Heart right ventricle (tissue), 16 donors: ENCODE measurements at regions not wholly inside any gene's neighbourhood (a gene's known extent, or its start where the extent isn't known, plus 50 kb on each side); places are given as distances from the start of the nearest gene placed in this dataset.

Source experiments
- ATAC-seq, 8 donors: fragments of 200-7000 bp; cut with Tn5 transposase; one replicate each; pipeline ENCODE4 v1.9.1; 2020; ENCODE audit warnings: mild to moderate bottlenecking in 8 of 8, moderate library complexity in 8 of 8, moderate number of reproducible peaks in 1 of 8
- DNase-seq, 2 donors: peaks; one replicate each; pipeline ENCODE4 v3.0.0-alpha.2; 2020
- H3K27ac ChIP-seq, 10 donors: fragments of 200-600 bp; sonication (generic) in 2 of 10; one replicate each; pipeline versions ENCODE4 v1.5.0 to v1.8.0; 2020 to 2022; ENCODE audit warnings: mild to moderate bottlenecking in 3 of 10
- H3K27me3 ChIP-seq, 7 donors: fragments of 200-600 bp; one replicate each; pipeline ENCODE4 v1.8.0; 2021 to 2022; ENCODE audit warnings: mild to moderate bottlenecking in 2 of 7
- H3K36me3 ChIP-seq, 9 donors: fragments of 200-600 bp; sonication (generic) in 1 of 9; one replicate each; pipeline versions ENCODE4 v1.5.0 to v1.8.0; 2020 to 2022; ENCODE audit warnings: mild to moderate bottlenecking in 2 of 9
- H3K4me1 ChIP-seq, 9 donors: fragments of 200-600 bp; sonication (generic) in 1 of 9; one replicate each; pipeline versions ENCODE4 v1.5.0 to v1.8.0; 2020 to 2022; ENCODE audit warnings: mild to moderate bottlenecking in 4 of 9
- H3K4me3 ChIP-seq, 10 donors: fragments of 200-600 bp; sonication (generic) in 2 of 10; one replicate each; pipeline versions ENCODE4 v1.5.0 to v1.8.0; 2020 to 2022; ENCODE audit warnings: mild to moderate bottlenecking in 7 of 10, moderate library complexity in 2 of 10
- H3K9me3 ChIP-seq, 11 donors: fragments of 200-600 bp in 10 of 11; sonication (generic) in 2 of 11; one replicate each; pipeline versions ENCODE4 v1.5.0 to v1.8.0; 2013 to 2022; ENCODE audit warnings: mild to moderate bottlenecking in 2 of 11, control low read depth in 1 of 11, moderate library complexity in 1 of 11
- WGBS, 2 donors: extraction: QIAGEN DNeasy Blood & Tissue Kit; methylation state at CpG; one replicate each; pipeline ENCODE4 v1.1.7; 2013; ENCODE audit warnings: inconsistent platforms in 1 of 2; 5-methylcytosine and 5-hydroxymethylcytosine counted together
- intact Hi-C, 10 donors: fragments of 100-400 bp; cut with DNase I; formaldehyde crosslinking; loops; one replicate each; pipeline versions ENCODE4 v1.11.1 to v1.14.2; 2022
- TF ChIP-seq, protein P1 (sequence below), 9 donors: fragments of 200-600 bp; sonication (generic) in 2 of 9; IDR thresholded peaks; one replicate each; pipeline versions ENCODE4 v1.5.0 to v1.8.0; 2021 to 2022; ENCODE audit warnings: antibody characterized with exemption in 9 of 9, mild to moderate bottlenecking in 5 of 9, moderate library complexity in 1 of 9
- donor health status: Arrhythmogenic right ventricular cardiomyopathy.
- donor health status: ischemic (EF 13 %, LVEDD 7.1; RV severe dilation, severe dysfunction).
- donor health status: healthy with polysubstance abuse.
- donor health status: DM: no; HTN: yes; CAD: no.
- donor health status: DM: no; HTN: no; CAD: no.
- donor health status: ischemic (EF 25% LVEDD 6.9; RV normal size, moderate dysfunction).
- donor health status: ischemic (EF 25% LVEDD 5.7; RV mildly dilated, moderate dysfunction).
- donor health status: healthy.
- donor health status: DM: yes; HTN: yes; CAD: no.
- donor health status: Ischemic cardiomyopathy.
- donor health status: ischemic (EF 35%, LVEDD 5.7; RV mildly dilated, moderate dysfunction).
- donor health status: nonischemic (EF 11% LVEDD 7.7; RV severe dilation, severe dysfunction).
- donor health status: DM: yes; HTN: yes; CAD: no.
- donor health status: PGD.
- donor health status: ischemic (EF 29% LVEDD 5.4; RV normal size, mild dysfunction).
- donor health status: nonischemic (EF 23%, LVEDD 6.1; RV moderate dilation, normal function).

DNA sequence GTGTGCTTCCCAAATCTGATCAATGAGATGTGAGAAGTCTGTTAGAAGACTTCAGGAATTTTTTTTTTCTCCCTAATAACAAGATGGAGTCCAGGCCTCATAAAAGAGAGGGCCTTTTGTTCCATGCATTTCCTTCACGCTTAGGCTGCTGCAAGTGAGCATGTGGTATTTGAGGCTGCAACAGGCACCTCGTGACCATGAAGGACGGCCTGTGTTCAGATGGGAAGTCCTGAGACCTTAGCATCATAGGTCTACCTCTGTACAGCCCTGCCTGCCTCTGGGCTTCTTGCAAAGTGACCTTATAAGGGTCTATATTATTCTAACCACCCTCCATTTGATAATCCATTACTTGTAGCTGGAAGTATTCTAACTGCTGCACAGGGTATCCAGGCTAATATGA lies 86.6 kb downstream of the BOD1 start:
- H3K36me3 ChIP-seq = no peaks in the 10 kb centered on the region
- TF ChIP-seq, protein P1, sequence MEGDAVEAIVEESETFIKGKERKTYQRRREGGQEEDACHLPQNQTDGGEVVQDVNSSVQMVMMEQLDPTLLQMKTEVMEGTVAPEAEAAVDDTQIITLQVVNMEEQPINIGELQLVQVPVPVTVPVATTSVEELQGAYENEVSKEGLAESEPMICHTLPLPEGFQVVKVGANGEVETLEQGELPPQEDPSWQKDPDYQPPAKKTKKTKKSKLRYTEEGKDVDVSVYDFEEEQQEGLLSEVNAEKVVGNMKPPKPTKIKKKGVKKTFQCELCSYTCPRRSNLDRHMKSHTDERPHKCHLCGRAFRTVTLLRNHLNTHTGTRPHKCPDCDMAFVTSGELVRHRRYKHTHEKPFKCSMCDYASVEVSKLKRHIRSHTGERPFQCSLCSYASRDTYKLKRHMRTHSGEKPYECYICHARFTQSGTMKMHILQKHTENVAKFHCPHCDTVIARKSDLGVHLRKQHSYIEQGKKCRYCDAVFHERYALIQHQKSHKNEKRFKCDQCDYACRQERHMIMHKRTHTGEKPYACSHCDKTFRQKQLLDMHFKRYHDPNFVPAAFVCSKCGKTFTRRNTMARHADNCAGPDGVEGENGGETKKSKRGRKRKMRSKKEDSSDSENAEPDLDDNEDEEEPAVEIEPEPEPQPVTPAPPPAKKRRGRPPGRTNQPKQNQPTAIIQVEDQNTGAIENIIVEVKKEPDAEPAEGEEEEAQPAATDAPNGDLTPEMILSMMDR (IDR thresholded peaks at IDR 0.05) = no peak
- no peaks in the 10 kb centered on the region for H3K27me3 ChIP-seq
- H3K27ac ChIP-seq = no peak overlapping the region
- DNase-seq (no peak), ATAC-seq (no peak)
- no peaks in the 10 kb centered on the region for H3K4me1 ChIP-seq
- 82 to 89% methylated on average over 3 of the region's 3 CpGs for WGBS, 2 donors
- intact Hi-C loops = no loop called here
- H3K4me3 ChIP-seq = no peak overlapping the region
- H3K9me3 ChIP-seq = no peaks in the 10 kb centered on the region

DNA sequence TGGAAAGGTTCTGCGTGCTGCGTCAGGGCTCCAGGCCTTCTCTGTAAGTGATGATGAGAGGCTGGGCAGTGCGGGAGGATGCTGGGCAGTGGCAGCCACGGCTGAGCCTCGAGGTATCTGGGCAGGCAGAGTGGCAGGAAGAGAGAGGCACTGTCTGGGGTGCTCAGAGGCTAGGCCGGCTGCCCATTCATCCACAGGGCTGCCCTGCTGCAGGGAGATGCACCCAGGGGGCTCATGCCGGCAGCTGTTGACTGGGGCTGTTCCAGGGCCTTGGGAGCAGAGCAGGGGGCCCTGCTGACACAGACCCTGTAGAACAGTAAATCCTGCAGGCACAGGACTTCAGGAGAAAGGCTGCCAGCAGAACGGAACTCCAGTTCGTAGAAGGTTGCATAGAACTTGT lies 88.8 kb downstream of the BOD1 start:
- Histone ChIP-seq H3K36me3 (no peaks in the 10 kb centered on the region), H3K9me3 (no peaks in the 10 kb centered on the region), H3K27ac (no peak overlapping the region), H3K4me3 (no peak overlapping the region), H3K27me3 (no peaks in the 10 kb centered on the region), H3K4me1 (peaks cover 0 to 12% (median 0%) of the 10 kb centered on the region in 9 donors)
- intact Hi-C loops = no loop called here
- DNase-seq (no peak), ATAC-seq (no peak)
- TF ChIP-seq, protein P1 (IDR thresholded peaks at IDR 0.05) = no peak
- 85 to 86% methylated on average over 9 of the region's 9 CpGs for WGBS, 2 donors

DNA sequence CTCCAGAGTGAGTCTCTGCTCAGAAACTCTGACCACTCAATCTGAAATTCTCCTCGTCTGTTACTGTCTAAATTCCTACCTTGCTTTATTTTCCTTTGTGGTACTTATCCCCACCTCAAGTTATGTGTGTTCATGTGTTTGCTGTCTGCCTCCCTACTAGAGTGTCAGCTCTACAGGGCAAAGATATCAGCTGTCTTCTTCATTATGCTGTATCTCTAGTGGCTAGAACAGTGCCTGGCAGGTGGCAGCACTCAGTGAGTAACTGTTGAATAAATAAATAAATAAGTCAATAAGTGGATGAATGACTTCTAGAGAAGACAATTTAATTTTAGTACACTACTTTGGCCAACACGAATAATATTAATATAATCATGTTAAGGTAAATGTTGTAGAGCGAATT lies 92.3 kb downstream of the BOD1 start:
- H3K36me3 ChIP-seq = no peaks in the 10 kb centered on the region
- intact Hi-C loops = no loop called here
- peaks cover 0 to 12% (median 0%) of the 10 kb centered on the region in 9 donors for H3K4me1 ChIP-seq
- H3K27me3 ChIP-seq = no peaks in the 10 kb centered on the region
- no peak overlapping the region for H3K4me3 ChIP-seq
- TF ChIP-seq, protein P1 (IDR thresholded peaks at IDR 0.05) = no peak
- ATAC-seq = no peak
- WGBS, 2 donors = 67 to 74% methylated on average over 3 of the region's 3 CpGs
- H3K9me3 ChIP-seq = peaks cover 0 to 23% (median 5%) of the 10 kb centered on the region in 11 donors
- no peak for DNase-seq
- H3K27ac ChIP-seq = no peak overlapping the region

DNA sequence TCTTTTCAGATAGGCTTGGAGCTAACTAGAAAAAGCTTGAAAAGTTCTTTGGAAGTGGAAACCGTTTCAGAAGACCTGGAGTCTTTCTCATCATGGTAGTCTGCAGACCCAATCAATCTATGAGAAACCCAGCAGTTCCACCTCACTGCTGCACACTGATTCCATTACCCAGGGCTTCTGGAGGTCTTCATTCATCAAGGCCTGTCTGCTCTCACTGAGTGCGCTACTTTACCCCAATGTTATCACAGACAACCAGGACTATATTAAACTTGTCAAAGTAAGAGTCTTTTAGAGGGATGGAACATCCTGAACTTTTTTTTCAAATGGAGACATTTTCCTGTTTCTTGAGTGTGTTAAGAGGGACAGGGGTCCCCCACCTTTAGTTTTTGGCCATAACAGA lies 93.1 kb downstream of the BOD1 start:
- peaks cover 0 to 23% (median 5%) of the 10 kb centered on the region in 11 donors for H3K9me3 ChIP-seq
- no peak overlapping the region for H3K4me3 ChIP-seq
- no peak for DNase-seq
- intact Hi-C loops = no loop called here
- no peak overlapping the region for H3K27ac ChIP-seq
- TF ChIP-seq, protein P1 (IDR thresholded peaks at IDR 0.05) = no peak
- WGBS, 2 donors = 39 to 42% methylated on average over 2 of the region's 2 CpGs
- H3K4me1 ChIP-seq = peaks cover 0 to 12% (median 0%) of the 10 kb centered on the region in 9 donors
- ATAC-seq = no peak
- H3K27me3 ChIP-seq = no peaks in the 10 kb centered on the region
- H3K36me3 ChIP-seq = no peaks in the 10 kb centered on the region
